ENCODE measurements at regions not wholly inside any gene's neighbourhood (a gene's known extent, or its start where the extent isn't known, plus 50 kb on each side); places are given as distances from the start of the nearest gene placed in this dataset.
"Not testable (repeated sequence)": the region's sequence is repeated elsewhere in the genome, so short reads cannot be mapped to it uniquely, and the experiment has no call there.

- no peak for DNase-seq (ENCODE audit: low read depth)
These were observed 117.9 kb downstream of the GPCPD1 start for GRCh38 chr20:5492937-5493336.

DNA sequence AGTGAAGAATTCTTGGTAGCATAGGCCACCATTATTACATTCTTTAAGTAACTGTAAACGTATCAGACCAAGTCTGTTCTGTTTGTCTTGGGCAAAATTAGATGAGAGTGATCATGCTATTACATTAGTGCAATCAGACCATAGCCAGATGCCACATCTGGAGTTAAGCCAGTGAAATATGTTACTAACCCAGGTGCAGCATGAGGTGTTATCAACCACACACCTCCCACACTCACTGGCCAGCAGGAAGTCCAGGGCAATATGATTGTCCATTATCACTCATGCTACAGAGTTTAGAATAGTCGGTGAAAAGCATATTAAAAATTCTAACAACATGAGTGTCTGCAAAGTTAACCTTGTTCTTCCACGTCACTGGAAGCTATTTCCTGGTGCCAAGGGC lies 119.4 kb downstream of the GPCPD1 start:
- DNase-seq (ENCODE audit: low read depth): no peak

GRCh38 chr20:5489601-5490000 lies 121.2 kb downstream of the GPCPD1 start:
- no peak for DNase-seq (ENCODE audit: low read depth)

GRCh38 chr20:5488823-5489222 lies 122.0 kb downstream of the GPCPD1 start:
- DNase-seq (ENCODE audit: low read depth): no peak

GRCh38 chr20:5486377-5487054 lies 124.3 kb downstream of the GPCPD1 start:
- DNase-seq (ENCODE audit: low read depth): no peak

DNA sequence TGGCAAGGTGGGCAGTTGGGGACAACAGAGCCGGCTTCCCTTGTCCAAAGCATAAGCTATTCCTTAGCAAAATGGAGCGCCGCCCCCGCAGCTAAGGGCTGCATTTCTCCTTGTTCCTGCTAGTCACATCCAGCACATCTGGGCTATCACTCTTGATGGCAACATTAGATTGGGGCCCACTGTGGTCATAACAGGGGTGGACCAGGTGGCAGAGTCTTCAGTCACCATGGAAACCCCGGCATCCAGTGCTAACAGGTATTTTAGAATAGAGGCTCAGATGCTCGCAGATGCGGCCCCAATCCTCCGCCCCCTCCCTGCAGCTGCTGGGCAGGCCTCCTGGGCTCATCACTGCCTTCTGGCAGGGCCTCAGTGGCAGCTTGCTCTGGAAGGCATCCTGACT lies 125.9 kb downstream of the GPCPD1 start:
- DNase-seq (ENCODE audit: low read depth): no peak

GRCh38 chr20:5484346-5484745 lies 126.5 kb downstream of the GPCPD1 start:
- no peak for DNase-seq (ENCODE audit: low read depth)

DNA sequence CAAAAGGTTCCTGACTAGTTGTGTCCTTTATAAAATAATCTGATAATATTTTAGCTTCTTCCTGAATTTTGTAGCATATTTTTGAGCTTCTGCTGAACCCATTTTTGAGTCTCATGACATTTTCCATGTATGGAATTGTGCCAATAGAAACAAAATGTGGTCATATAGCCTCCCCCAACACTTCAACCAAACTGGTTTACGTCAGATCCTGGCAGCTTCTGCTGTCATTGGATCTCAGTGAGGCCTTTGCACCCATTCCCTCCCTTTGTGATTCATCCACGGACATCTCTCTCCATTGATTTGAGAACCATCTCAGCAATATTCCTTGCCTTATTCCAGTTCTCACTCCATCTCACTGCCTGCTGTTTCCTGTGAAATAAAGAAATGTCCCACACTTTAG lies 128.0 kb downstream of the GPCPD1 start:
- DNase-seq (ENCODE audit: low read depth): peak; percentile 65

GRCh38 chr20:5481872-5482271 lies 128.9 kb downstream of the GPCPD1 start:
- no peak for DNase-seq (ENCODE audit: low read depth)

GRCh38 chr20:5480824-5481600 lies 129.8 kb downstream of the GPCPD1 start:
- DNase-seq (ENCODE audit: low read depth): no peak

- no peak for DNase-seq (ENCODE audit: low read depth)
These were observed 135.9 kb downstream of the GPCPD1 start for GRCh38 chr20:5474646-5475550.

DNA sequence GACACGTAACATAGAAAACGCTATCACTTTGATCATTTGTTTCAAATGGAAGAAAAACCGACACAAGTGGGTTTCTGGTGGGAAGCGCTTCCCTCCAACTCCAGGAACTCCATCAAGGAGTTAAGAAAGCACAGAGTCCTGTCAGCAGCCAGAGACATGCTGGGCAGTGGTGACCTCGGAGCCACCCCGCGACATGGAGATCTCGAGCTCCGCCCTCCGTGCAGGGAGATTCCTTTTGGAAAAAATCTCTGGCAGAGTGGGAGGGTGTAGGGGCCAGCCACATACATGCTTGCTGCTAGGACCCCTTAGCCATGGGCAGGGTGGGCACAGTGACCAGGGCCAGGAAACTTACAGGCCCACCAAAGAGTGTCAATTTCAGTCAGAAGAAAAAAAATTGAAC lies 138.9 kb downstream of the GPCPD1 start:
- DNase-seq (ENCODE audit: low read depth): not testable (repeated sequence)

GRCh38 chr20:5471368-5471767 lies 139.4 kb downstream of the GPCPD1 start:
- no peak for DNase-seq (ENCODE audit: low read depth)

DNA sequence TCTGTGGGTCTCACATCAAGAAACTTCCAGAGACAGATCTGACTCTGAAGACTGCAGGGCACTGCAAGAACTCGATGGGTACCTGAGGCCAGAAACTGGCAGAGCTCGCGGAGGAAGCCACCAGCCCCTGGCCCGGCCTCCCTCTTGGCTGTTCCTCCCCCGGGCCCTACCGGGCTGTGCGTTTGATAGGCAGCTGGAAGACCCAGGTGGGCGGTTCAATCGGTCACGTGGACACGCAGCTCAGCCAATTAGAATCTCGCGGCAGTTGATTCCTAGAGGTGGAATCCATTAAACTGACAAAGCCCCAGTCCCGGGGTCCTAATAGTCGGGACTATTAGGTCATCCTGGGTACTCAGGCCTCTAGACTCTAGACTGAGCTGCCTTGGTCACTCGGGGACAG lies 139.9 kb downstream of the GPCPD1 start:
- DNase-seq (ENCODE audit: low read depth): no peak

DNA sequence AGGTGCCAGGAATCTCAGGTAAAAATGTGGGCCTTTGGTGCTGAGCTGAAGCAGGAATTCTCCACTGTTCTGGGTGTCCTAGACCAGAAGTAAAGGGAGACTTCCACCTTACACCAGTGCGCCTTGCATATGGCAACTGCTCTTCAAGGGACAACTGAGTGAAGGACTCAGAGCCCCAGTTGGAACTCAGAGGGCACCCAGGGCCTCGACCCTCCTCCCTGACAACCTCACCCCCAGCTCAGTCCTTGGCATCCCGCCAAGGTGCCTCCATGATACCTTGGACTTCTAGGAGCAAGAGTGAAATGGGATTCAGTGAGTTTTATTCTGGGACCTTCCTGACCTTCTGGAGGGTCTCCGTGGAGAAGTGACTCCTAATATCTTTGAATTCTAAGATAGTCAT lies 140.3 kb downstream of the GPCPD1 start:
- no peak for DNase-seq (ENCODE audit: low read depth)

- DNase-seq (ENCODE audit: low read depth): no peak
These were observed 141.7 kb downstream of the GPCPD1 start for GRCh38 chr20:5469111-5469510.

GRCh38 chr20:5467086-5467485 lies 143.7 kb downstream of the GPCPD1 start:
- no peak for DNase-seq (ENCODE audit: low read depth)

GRCh38 chr20:5465604-5465927 lies 145.2 kb downstream of the GPCPD1 start:
- no peak for DNase-seq (ENCODE audit: low read depth)

DNA sequence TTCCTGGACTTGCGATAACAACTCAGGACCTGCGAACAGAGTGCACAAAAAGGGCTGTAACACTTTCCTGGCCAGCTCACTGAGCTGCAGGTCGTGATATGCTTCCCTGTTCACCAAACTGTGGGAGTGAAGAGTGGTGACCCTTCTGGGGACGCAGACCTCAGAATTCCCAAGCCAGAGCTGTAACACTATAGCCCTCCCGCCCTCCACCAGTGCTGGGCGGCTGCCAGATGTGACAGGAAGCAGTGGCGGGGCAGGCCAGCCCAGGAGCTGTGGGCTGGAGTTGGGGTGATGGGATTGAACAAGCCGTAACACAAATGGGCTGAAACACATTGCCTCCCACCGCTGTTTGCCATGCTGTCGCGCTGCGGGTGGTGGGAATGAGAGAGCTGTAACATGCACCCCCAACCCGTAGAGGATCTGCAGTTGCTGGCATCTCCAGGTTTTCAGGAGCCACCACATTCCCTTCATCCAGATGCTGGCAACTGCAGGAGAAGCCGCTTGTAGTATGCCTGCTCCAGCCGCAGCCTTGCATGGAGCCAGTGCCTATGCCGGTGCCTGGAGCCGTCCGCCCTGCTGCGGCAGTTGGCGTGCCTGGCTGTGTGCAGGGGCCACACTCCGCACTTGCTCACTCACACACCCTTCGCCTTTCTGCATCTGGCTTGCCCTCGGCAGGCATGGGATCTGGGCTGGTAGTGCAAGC lies 145.8 kb downstream of the GPCPD1 start:
- DNase-seq (ENCODE audit: low read depth): no peak

- DNase-seq (ENCODE audit: low read depth): no peak
These were observed 146.4 kb upstream of the PROKR2 start for GRCh38 chr20:5463007-5463686.

DNA sequence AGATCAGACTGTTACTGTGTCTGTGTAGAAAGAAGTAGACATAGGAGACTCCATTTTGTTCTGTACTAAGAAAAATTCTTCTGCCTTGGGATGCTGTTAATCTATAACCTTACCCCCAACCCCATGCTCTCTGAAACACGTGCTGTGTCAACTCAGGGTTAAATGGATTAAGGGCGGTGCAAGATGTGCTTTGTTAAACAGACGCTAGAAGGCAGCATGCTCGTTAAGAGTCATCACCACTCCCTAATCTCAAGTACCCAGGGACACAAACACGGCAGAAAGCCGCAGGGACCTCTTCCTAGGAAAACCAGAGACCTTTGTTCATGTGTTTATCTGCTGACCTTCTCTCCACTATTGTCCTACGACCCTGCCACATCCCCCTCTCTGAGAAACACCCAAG lies 137.0 kb upstream of the PROKR2 start:
- not testable (repeated sequence) for DNase-seq (ENCODE audit: low read depth)

DNA sequence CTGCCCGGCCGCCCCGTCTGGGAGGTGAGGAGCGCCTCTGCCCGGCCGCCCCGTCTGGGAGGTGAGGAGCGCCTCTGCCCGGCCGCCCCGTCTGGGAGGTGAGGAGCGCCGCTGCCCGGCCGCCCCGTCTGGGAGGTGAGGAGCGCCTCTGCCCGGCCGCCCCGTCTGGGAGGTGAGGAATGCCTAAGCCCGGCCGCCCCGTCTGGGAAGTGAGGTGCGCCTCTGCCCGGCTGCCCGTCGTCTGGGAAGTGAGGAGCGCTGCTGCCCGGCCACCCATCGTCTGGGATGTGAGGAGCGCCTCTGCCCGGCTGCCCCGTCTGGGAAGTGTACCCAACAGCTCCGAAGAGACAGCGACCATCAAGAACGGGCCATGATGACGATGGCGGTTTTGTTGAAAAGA lies 136.6 kb upstream of the PROKR2 start:
- not testable (repeated sequence) for DNase-seq (ENCODE audit: low read depth)
